ENCODE measurements at regions not wholly inside any gene's neighbourhood (a gene's known extent, or its start where the extent isn't known, plus 50 kb on each side); places are given as distances from the start of the nearest gene placed in this dataset.

- Histone ChIP-seq H3K27me3 (replicated peaks; ENCODE audit: control insufficient read depth, insufficient read depth, low read length) (no peaks in the 10 kb centered on the region), H3K4me3 (ENCODE audit: low read length) (no peak overlapping the region), H3K4me1 (ENCODE audit: control insufficient read depth, insufficient read depth, low read length) (peaks cover 29% of the 10 kb centered on the region), H3K36me3 (ENCODE audit: control insufficient read depth, insufficient read depth, low read length, severe bottlenecking) (peaks cover 14% of the 10 kb centered on the region), H3K9me3 (ENCODE audit: control insufficient read depth, low read length) (no peaks in the 10 kb centered on the region), H3K9ac (ENCODE audit: low read length) (no peak overlapping the region)
- no peak for DNase-seq (ENCODE audit: low read depth)
Observed at GRCh38 chr11:10641912-10642697, 51.5 kb downstream of the IRAG1 start.

GRCh38 chr11:10641177-10641911 lies 52.2 kb downstream of the IRAG1 start:
- Histone ChIP-seq H3K4me3 (ENCODE audit: low read length) (no peak overlapping the region), H3K4me1 (ENCODE audit: control insufficient read depth, insufficient read depth, low read length) (peaks cover 27% of the 10 kb centered on the region), H3K27me3 (replicated peaks; ENCODE audit: control insufficient read depth, insufficient read depth, low read length) (no peaks in the 10 kb centered on the region), H3K9ac (ENCODE audit: low read length) (no peak overlapping the region), H3K9me3 (ENCODE audit: control insufficient read depth, low read length) (no peaks in the 10 kb centered on the region), H3K36me3 (ENCODE audit: control insufficient read depth, insufficient read depth, low read length, severe bottlenecking) (peaks cover 13% of the 10 kb centered on the region)
- no peak for DNase-seq (ENCODE audit: low read depth)

DNA sequence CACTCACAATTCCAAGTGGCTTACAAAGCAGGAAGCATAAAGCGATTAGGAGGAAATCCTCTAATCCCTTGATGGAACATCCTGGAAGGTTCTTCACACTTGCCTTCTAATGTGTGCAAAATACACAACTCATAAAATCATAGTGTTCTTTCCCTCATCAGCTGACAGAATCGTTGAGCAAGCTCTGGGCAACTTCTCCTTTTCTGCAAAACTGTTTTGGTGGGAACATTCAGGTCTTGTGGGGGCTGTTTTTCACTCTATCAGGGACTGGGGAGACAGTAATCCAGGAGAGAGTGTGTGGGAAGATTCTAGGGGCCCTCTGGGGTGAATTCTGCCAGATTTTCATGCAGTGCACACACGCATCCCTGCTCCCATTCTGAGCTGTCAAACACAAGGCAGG lies 53.2 kb downstream of the IRAG1 start:
- Histone ChIP-seq H3K4me1 (ENCODE audit: control insufficient read depth, insufficient read depth, low read length) (peaks cover 17% of the 10 kb centered on the region), H3K4me3 (ENCODE audit: low read length) (no peak overlapping the region), H3K9me3 (ENCODE audit: control insufficient read depth, low read length) (no peaks in the 10 kb centered on the region), H3K27me3 (replicated peaks; ENCODE audit: control insufficient read depth, insufficient read depth, low read length) (no peaks in the 10 kb centered on the region), H3K9ac (ENCODE audit: low read length) (no peak overlapping the region), H3K36me3 (ENCODE audit: control insufficient read depth, insufficient read depth, low read length, severe bottlenecking) (peaks cover 22% of the 10 kb centered on the region)
- no peak for DNase-seq (ENCODE audit: low read depth)

- Histone ChIP-seq H3K9me3 (ENCODE audit: control insufficient read depth, low read length) (no peaks in the 10 kb centered on the region), H3K4me3 (ENCODE audit: low read length) (no peak overlapping the region), H3K9ac (ENCODE audit: low read length) (no peak overlapping the region), H3K27me3 (replicated peaks; ENCODE audit: control insufficient read depth, insufficient read depth, low read length) (no peaks in the 10 kb centered on the region), H3K36me3 (ENCODE audit: control insufficient read depth, insufficient read depth, low read length, severe bottlenecking) (peaks cover 22% of the 10 kb centered on the region), H3K4me1 (ENCODE audit: control insufficient read depth, insufficient read depth, low read length) (peaks cover 17% of the 10 kb centered on the region)
- DNase-seq (ENCODE audit: low read depth): no peak
Observed at GRCh38 chr11:10639350-10639749, 54.2 kb downstream of the IRAG1 start.

- H3K4me3 ChIP-seq (ENCODE audit: low read length): no peak overlapping the region
- DNase-seq (ENCODE audit: low read depth): peak; percentile 74
- H3K36me3 ChIP-seq (ENCODE audit: control insufficient read depth, insufficient read depth, low read length, severe bottlenecking): peaks cover 23% of the 10 kb centered on the region
- H3K9me3 ChIP-seq (ENCODE audit: control insufficient read depth, low read length): no peaks in the 10 kb centered on the region
- no peaks in the 10 kb centered on the region for H3K27me3 ChIP-seq (replicated peaks; ENCODE audit: control insufficient read depth, insufficient read depth, low read length)
- peak overlapping the region; percentile 21 for H3K9ac ChIP-seq (ENCODE audit: low read length)
- peaks cover 17% of the 10 kb centered on the region for H3K4me1 ChIP-seq (ENCODE audit: control insufficient read depth, insufficient read depth, low read length)
Observed at GRCh38 chr11:10638316-10638925, 55.1 kb downstream of the IRAG1 start.

- Histone ChIP-seq H3K4me3 (ENCODE audit: low read length) (no peak overlapping the region), H3K36me3 (ENCODE audit: control insufficient read depth, insufficient read depth, low read length, severe bottlenecking) (peaks cover 26% of the 10 kb centered on the region), H3K9me3 (ENCODE audit: control insufficient read depth, low read length) (no peaks in the 10 kb centered on the region), H3K9ac (ENCODE audit: low read length) (peak overlapping the region; percentile 21), H3K27me3 (replicated peaks; ENCODE audit: control insufficient read depth, insufficient read depth, low read length) (no peaks in the 10 kb centered on the region), H3K4me1 (ENCODE audit: control insufficient read depth, insufficient read depth, low read length) (peaks cover 17% of the 10 kb centered on the region)
- no peak for DNase-seq (ENCODE audit: low read depth)
Observed at GRCh38 chr11:10637731-10638151, 55.8 kb downstream of the IRAG1 start.

DNA sequence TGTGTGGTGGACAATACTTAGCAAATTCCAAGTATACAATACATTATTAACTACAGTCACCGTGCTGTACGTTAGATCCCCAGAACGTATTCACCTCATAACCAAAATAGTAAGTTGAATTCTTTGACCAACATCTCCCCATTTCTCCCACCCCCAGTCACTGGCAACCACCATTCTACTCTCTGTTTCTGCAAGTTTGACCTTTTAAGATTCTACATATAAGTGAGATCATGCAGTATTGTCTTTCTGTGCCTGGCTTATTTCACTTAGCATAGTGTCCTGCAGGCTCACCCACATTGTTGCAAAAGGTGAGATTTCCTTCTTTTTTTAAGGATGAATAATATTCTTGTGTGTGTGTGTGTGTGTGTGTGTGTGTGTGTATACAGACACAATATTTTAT lies 59.1 kb downstream of the IRAG1 start:
- peaks cover 14% of the 10 kb centered on the region for H3K4me1 ChIP-seq (ENCODE audit: control insufficient read depth, insufficient read depth, low read length)
- peaks cover 54% of the 10 kb centered on the region for H3K36me3 ChIP-seq (ENCODE audit: control insufficient read depth, insufficient read depth, low read length, severe bottlenecking)
- no peak overlapping the region for H3K9ac ChIP-seq (ENCODE audit: low read length)
- H3K4me3 ChIP-seq (ENCODE audit: low read length): no peak overlapping the region
- H3K9me3 ChIP-seq (ENCODE audit: control insufficient read depth, low read length): no peaks in the 10 kb centered on the region
- no peaks in the 10 kb centered on the region for H3K27me3 ChIP-seq (replicated peaks; ENCODE audit: control insufficient read depth, insufficient read depth, low read length)
- DNase-seq (ENCODE audit: low read depth): no peak

DNA sequence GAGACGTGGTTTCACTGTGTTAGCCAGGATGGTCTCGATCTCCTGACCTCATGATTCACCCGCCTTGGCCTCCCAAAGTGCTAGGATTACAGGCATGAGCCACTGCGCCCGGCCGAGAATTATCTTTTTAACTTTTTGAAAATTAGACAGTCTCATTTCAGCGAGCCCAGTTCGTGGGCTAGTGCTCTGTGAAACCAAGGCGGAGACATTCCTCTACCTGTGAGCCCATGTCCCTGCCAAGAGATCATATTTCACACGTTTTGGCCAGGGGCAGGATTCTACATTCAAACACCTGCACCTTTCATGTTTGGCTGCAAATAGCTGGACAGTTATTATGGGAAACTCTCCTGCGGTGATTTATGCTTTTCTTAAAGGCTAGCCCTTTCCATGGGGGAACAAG lies 60.3 kb downstream of the IRAG1 start:
- no peak for DNase-seq (ENCODE audit: low read depth)
- Histone ChIP-seq H3K27me3 (replicated peaks; ENCODE audit: control insufficient read depth, insufficient read depth, low read length) (no peaks in the 10 kb centered on the region), H3K4me3 (ENCODE audit: low read length) (no peak overlapping the region), H3K36me3 (ENCODE audit: control insufficient read depth, insufficient read depth, low read length, severe bottlenecking) (peaks cover 66% of the 10 kb centered on the region), H3K9ac (ENCODE audit: low read length) (no peak overlapping the region), H3K4me1 (ENCODE audit: control insufficient read depth, insufficient read depth, low read length) (peaks cover 7% of the 10 kb centered on the region), H3K9me3 (ENCODE audit: control insufficient read depth, low read length) (no peaks in the 10 kb centered on the region)

DNA sequence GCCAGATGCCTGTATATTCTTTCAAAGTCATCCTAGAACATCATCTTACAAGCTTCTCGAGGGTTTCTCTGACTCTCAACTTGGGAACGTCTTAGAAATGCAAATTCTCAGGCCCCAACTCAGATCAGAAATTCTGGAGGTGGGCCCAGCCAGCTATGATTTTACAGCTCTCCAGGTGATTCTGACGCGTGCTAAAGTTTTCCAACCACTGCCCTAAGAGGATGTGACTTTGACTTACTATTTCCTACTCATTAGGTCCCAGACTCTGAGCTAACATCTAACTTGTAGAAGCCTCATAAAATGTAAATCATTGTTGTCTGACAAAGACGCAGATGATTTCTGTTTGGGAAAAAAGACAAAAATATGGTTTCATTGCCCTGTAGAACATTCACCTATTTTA lies 61.1 kb downstream of the IRAG1 start:
- Histone ChIP-seq H3K4me1 (ENCODE audit: control insufficient read depth, insufficient read depth, low read length) (no peaks in the 10 kb centered on the region), H3K9me3 (ENCODE audit: control insufficient read depth, low read length) (no peaks in the 10 kb centered on the region), H3K36me3 (ENCODE audit: control insufficient read depth, insufficient read depth, low read length, severe bottlenecking) (peaks cover 73% of the 10 kb centered on the region), H3K9ac (ENCODE audit: low read length) (no peak overlapping the region), H3K4me3 (ENCODE audit: low read length) (no peak overlapping the region), H3K27me3 (replicated peaks; ENCODE audit: control insufficient read depth, insufficient read depth, low read length) (no peaks in the 10 kb centered on the region)
- DNase-seq (ENCODE audit: low read depth): no peak

- H3K36me3 ChIP-seq (ENCODE audit: control insufficient read depth, insufficient read depth, low read length, severe bottlenecking): peaks cover 81% of the 10 kb centered on the region
- no peak for DNase-seq (ENCODE audit: low read depth)
- H3K9me3 ChIP-seq (ENCODE audit: control insufficient read depth, low read length): no peaks in the 10 kb centered on the region
- no peaks in the 10 kb centered on the region for H3K4me1 ChIP-seq (ENCODE audit: control insufficient read depth, insufficient read depth, low read length)
- no peak overlapping the region for H3K4me3 ChIP-seq (ENCODE audit: low read length)
- H3K27me3 ChIP-seq (replicated peaks; ENCODE audit: control insufficient read depth, insufficient read depth, low read length): no peaks in the 10 kb centered on the region
- H3K9ac ChIP-seq (ENCODE audit: low read length): no peak overlapping the region
Observed at GRCh38 chr11:10631761-10632160, 61.8 kb downstream of the IRAG1 start.

GRCh38 chr11:10629411-10630002 lies 61.0 kb upstream of the LYVE1 start:
- peaks cover 71% of the 10 kb centered on the region for H3K36me3 ChIP-seq (ENCODE audit: control insufficient read depth, insufficient read depth, low read length, severe bottlenecking)
- no peaks in the 10 kb centered on the region for H3K27me3 ChIP-seq (replicated peaks; ENCODE audit: control insufficient read depth, insufficient read depth, low read length)
- peaks cover 11% of the 10 kb centered on the region for H3K4me1 ChIP-seq (ENCODE audit: control insufficient read depth, insufficient read depth, low read length)
- H3K4me3 ChIP-seq (ENCODE audit: low read length): no peak overlapping the region
- no peaks in the 10 kb centered on the region for H3K9me3 ChIP-seq (ENCODE audit: control insufficient read depth, low read length)
- no peak overlapping the region for H3K9ac ChIP-seq (ENCODE audit: low read length)
- DNase-seq (ENCODE audit: low read depth): no peak
